HCT116 (cell line): ENCODE measurements at regions not wholly inside any gene's neighbourhood (a gene's known extent, or its start where the extent isn't known, plus 50 kb on each side); places are given as distances from the start of the nearest gene placed in this dataset.
"Not testable (repeated sequence)": the region's sequence is repeated elsewhere in the genome, so short reads cannot be mapped to it uniquely, and the experiment has no call there.

Experiments used
- ATAC-seq: fragments of 200-7000 bp; cut with Tn5 transposase; 2 replicates; pipeline ENCODE4 v1.9.1; 2020; ENCODE audit warnings: mild to moderate bottlenecking, moderate library complexity
- BruUV-seq: library from RNA; stranded (reverse); fragments of 400-500 nt; replicated peaks from 2 replicates; lab custom pipeline; 2021; lab: Mats Ljungman, UMichigan
- CTCF ChIA-PET: fragments of 300-600 bp; sonication (Branson Sonifier 250); formaldehyde crosslinking; loops from one replicate; lab custom pipeline; 2021; ENCODE audit warnings: antibody characterized with exemption; lab: Charles Lee
- POLR2A ChIA-PET: fragments of 300-600, 350-600 bp; sonication (Branson Sonifier 250); formaldehyde crosslinking; loops from one replicate; lab custom pipeline; 2021; ENCODE audit warnings: antibody characterized with exemption; lab: Charles Lee
- RAD21 ChIA-PET, 2 experiments: fragments of 300-600 bp; sonication (Branson Sonifier 250); formaldehyde crosslinking; loops; one replicate each; lab custom pipeline; 2023; ENCODE audit warnings: low total read pairs in 2 of 2; ENCODE audit not compliant: uncharacterized antibody in 2 of 2, unreplicated experiment in 2 of 2, low non-redundant PET in 1 of 2; lab: Charles Lee
- DNase-seq: peaks from one replicate; pipeline ENCODE4 v3.0.0-alpha.2; 2010; ENCODE audit warnings: low read depth, low spot score
- H2AFZ ChIP-seq: fragments of 200-600 bp; shearing (Covaris generic), sonication (generic); 2 replicates; pipeline ENCODE4 v1.6.1; 2017; ENCODE audit warnings: low read depth, mixed run types, mixed read lengths, antibody characterized with exemption, low read length; ENCODE audit not compliant: poor library complexity, severe bottlenecking
- H3K27ac ChIP-seq: 2 replicates; pipeline ENCODE4 v1.5.1; 2012; ENCODE audit warnings: low read depth, low read length
- H3K27me3 ChIP-seq: fragments of 200-600 bp; sonication (generic); 2 replicates; pipeline ENCODE4 v1.6.1; 2016; ENCODE audit warnings: mixed run types, low read length, mixed read lengths; ENCODE audit not compliant: insufficient read depth
- H3K36me3 ChIP-seq, 2 experiments: fragments of 200-500 bp in 1 of 2; fragments of 200-600 bp in 1 of 2; sonication (Bioruptor generic) in 1 of 2; sonication (generic) in 1 of 2; 2 replicates each; pipeline versions ENCODE4 v1.5.1 to v1.6.1; 2014 to 2016; ENCODE audit warnings: low read length in 2 of 2, inconsistent platforms in 1 of 2, mixed read lengths in 1 of 2, mixed run types in 1 of 2; ENCODE audit not compliant: insufficient read depth in 2 of 2, control insufficient read depth in 1 of 2
- H3K4me1 ChIP-seq, 2 experiments: fragments of 200-600 bp in 1 of 2; sonication (generic) in 1 of 2; 2 replicates each; pipeline versions ENCODE4 v1.5.1 to v1.6.1; 2012 to 2017; ENCODE audit warnings: low read length in 2 of 2, inconsistent platforms in 1 of 2, mild to moderate bottlenecking in 1 of 2, mixed read lengths in 1 of 2, mixed run types in 1 of 2, moderate library complexity in 1 of 2; ENCODE audit not compliant: insufficient read depth in 2 of 2, control insufficient read depth in 1 of 2
- H3K4me2 ChIP-seq: fragments of 200-600 bp; sonication (generic); 2 replicates; pipeline ENCODE4 v1.6.1; 2017; ENCODE audit warnings: mixed run types, low read length, mixed read lengths
- H3K4me3 ChIP-seq, 2 experiments: fragments of 200-600 bp in 1 of 2; sonication (generic) in 1 of 2; replicated peaks in 1 of 2; 2 replicates each; pipeline ENCODE4 v1.5.1; 2011 to 2016; ENCODE audit warnings: low read length in 2 of 2, control low read depth in 1 of 2, low read depth in 1 of 2, mild to moderate bottlenecking in 1 of 2, mixed read lengths in 1 of 2, mixed run types in 1 of 2
- H3K79me2 ChIP-seq: fragments of 200-600 bp; sonication (generic); 2 replicates; pipeline ENCODE4 v1.6.1; 2017; ENCODE audit warnings: mild to moderate bottlenecking, mixed run types, low read length, moderate library complexity, mixed read lengths; ENCODE audit not compliant: insufficient read depth
- H3K9ac ChIP-seq: fragments of 200-600 bp; sonication (generic); 2 replicates; pipeline ENCODE4 v1.6.1; 2016; ENCODE audit warnings: low read length, mixed read lengths
- H3K9me2 ChIP-seq: fragments of 200-600 bp; sonication (generic), shearing (Covaris generic); 2 replicates; pipeline ENCODE4 v1.6.1; 2017; ENCODE audit warnings: mixed run types, mild to moderate bottlenecking, moderate library complexity; ENCODE audit not compliant: insufficient read depth
- H3K9me3 ChIP-seq, 2 experiments: fragments of 200-500 bp in 1 of 2; fragments of 200-600 bp in 1 of 2; sonication (Bioruptor generic) in 1 of 2; sonication (generic) in 1 of 2; 2 replicates each; pipeline ENCODE4 v1.6.1; 2014 to 2017; ENCODE audit warnings: low read length in 2 of 2, mixed read lengths in 2 of 2, inconsistent platforms in 1 of 2, low read depth in 1 of 2, mild to moderate bottlenecking in 1 of 2, mixed run types in 1 of 2, moderate library complexity in 1 of 2; ENCODE audit not compliant: control insufficient read depth in 1 of 2, insufficient read depth in 1 of 2
- H4K20me1 ChIP-seq: fragments of 200-600 bp; sonication (generic), shearing (Covaris generic); 2 replicates; pipeline ENCODE4 v1.6.1; 2017; ENCODE audit warnings: mixed run types, mild to moderate bottlenecking, moderate library complexity; ENCODE audit not compliant: insufficient read depth
- ATF3 ChIP-seq: IDR thresholded peaks from 2 replicates; pipeline ENCODE4 v1.6.1; 2012
- CEBPB ChIP-seq: IDR thresholded peaks from 2 replicates; pipeline ENCODE4 v1.6.1; 2012; ENCODE audit warnings: low read depth
- CTCF ChIP-seq, 3 experiments: fragments of 200-600 bp in 1 of 3; sonication (generic) in 1 of 3; IDR thresholded peaks in 2 of 3; conservative IDR thresholded peaks in 1 of 3; 2 replicates each; pipeline ENCODE4 v1.5.1; 2012 to 2017; ENCODE audit warnings: low read depth in 2 of 3, low read length in 2 of 3, antibody characterized with exemption in 1 of 3, borderline replicate concordance in 1 of 3, control low read depth in 1 of 3, mild to moderate bottlenecking in 1 of 3, mixed read lengths in 1 of 3, mixed run types in 1 of 3, moderate library complexity in 1 of 3; ENCODE audit not compliant: insufficient read depth in 1 of 3
- EZH2 ChIP-seq: fragments of 200-600 bp; sonication (generic); IDR thresholded peaks from 2 replicates; pipeline ENCODE4 v1.6.1; 2017; ENCODE audit warnings: antibody characterized with exemption, mixed run types
- EZH2phosphoT487 ChIP-seq: fragments of 200-600 bp; IDR thresholded peaks from 2 replicates; pipeline ENCODE4 v1.6.1; 2018; ENCODE audit warnings: antibody characterized with exemption, borderline replicate concordance
- POLR2A ChIP-seq: IDR thresholded peaks from 2 replicates; pipeline ENCODE4 v1.7.0; 2011; ENCODE audit warnings: borderline replicate concordance; ENCODE audit not compliant: insufficient read depth, insufficient read length; ENCODE audit errors: extremely low read depth
- SIN3A ChIP-seq: IDR thresholded peaks from 2 replicates; pipeline ENCODE4 v1.6.1; 2012; ENCODE audit warnings: low read depth
- SRF ChIP-seq: IDR thresholded peaks from 2 replicates; pipeline ENCODE4 v1.6.1; 2012; ENCODE audit warnings: low read depth
- YY1 ChIP-seq: IDR thresholded peaks from 2 replicates; pipeline ENCODE4 v1.6.1; 2011; ENCODE audit warnings: low read length, low read depth, moderate library complexity, mild to moderate bottlenecking; ENCODE audit not compliant: insufficient replicate concordance; ENCODE audit errors: extremely low read depth
- ZBTB33 ChIP-seq: IDR thresholded peaks from 2 replicates; pipeline ENCODE4 v1.6.1; 2011; ENCODE audit warnings: mild to moderate bottlenecking, low read length, moderate library complexity; ENCODE audit not compliant: insufficient replicate concordance; ENCODE audit errors: extremely low read depth
- intact Hi-C: fragments of 100-400 bp; cut with micrococcal nuclease; formaldehyde crosslinking; loops from 2 replicates; pipeline ENCODE4 v1.10.0; 2022

GRCh38 chr9:81014945-81015344 is 674.4 kb downstream of the TLE1 start:
- H3K9me2 ChIP-seq, CTCF ChIA-PET, H3K9ac ChIP-seq, BruUV-seq, intact Hi-C loops, H3K36me3 ChIP-seq, H3K4me3 ChIP-seq, H3K4me2 ChIP-seq, H3K4me1 ChIP-seq, H3K79me2 ChIP-seq, H3K27me3 ChIP-seq, H2AFZ ChIP-seq, H4K20me1 ChIP-seq, POLR2A ChIA-PET, ATAC-seq, DNase-seq, RAD21 ChIA-PET, H3K27ac ChIP-seq, H3K9me3 ChIP-seq: not testable (repeated sequence)

GRCh38 chr9:81013191-81013590 is 676.2 kb downstream of the TLE1 start:
- ATAC-seq, H3K9me3 ChIP-seq, intact Hi-C loops, H3K9ac ChIP-seq, H3K36me3 ChIP-seq, BruUV-seq, H3K79me2 ChIP-seq, H3K4me1 ChIP-seq, H4K20me1 ChIP-seq, POLR2A ChIA-PET, RAD21 ChIA-PET, CTCF ChIA-PET, H3K9me2 ChIP-seq, H2AFZ ChIP-seq, DNase-seq, H3K4me3 ChIP-seq, H3K4me2 ChIP-seq, H3K27me3 ChIP-seq, H3K27ac ChIP-seq: not testable (repeated sequence)

GRCh38 chr9:81002906-81003305 is 686.4 kb downstream of the TLE1 start:
- Histone ChIP-seq H3K9me2 (no peaks in the 10 kb centered on the region), H2AFZ (no peak overlapping the region), H3K9ac (no peak overlapping the region), H3K9me3 (peaks cover 3 to 8% of the 10 kb centered on the region in 2 experiments; a peak in 1 of 4 replicates), H3K4me2 (no peak overlapping the region), H3K4me3 (no peak overlapping the region), H3K36me3 (no peaks in the 10 kb centered on the region), H3K27me3 (no peaks in the 10 kb centered on the region), H3K79me2 (no peaks in the 10 kb centered on the region), H4K20me1 (no peaks in the 10 kb centered on the region), H3K4me1 (peaks cover 0 to 4% of the 10 kb centered on the region in 2 experiments; a peak in 1 of 4 replicates), H3K27ac (no peak overlapping the region)
- ChIA-PET RAD21 (no interaction called here), POLR2A (no interaction called here), CTCF (no interaction called here)
- TF ChIP-seq SIN3A (no peak), ZBTB33 (no peak), EZH2 (no peak), EZH2phosphoT487 (no peak), SRF (no peak), CTCF (IDR thresholded peaks at IDR 0.05 in 2 of 3, conservative IDR thresholded peaks at IDR 0.05 in 1 of 3; ENCODE audit: borderline replicate concordance in 1 of 3, insufficient read depth in 1 of 3, low read depth in 2 of 3, low read length in 2 of 3) (no peak), ATF3 (no peak), CEBPB (no peak), YY1 (no peak), POLR2A (no peak)
- DNase-seq (no peak), ATAC-seq (no peak)
- no TSS peak for BruUV-seq
- intact Hi-C loops = no loop called here
